HG03103 (cell line): ENCODE measurements at regions not wholly inside any gene's neighbourhood (a gene's known extent, or its start where the extent isn't known, plus 50 kb on each side); places are given as distances from the start of the nearest gene placed in this dataset.

Experiments
- ATAC-seq: cut with Tn5 transposase; IDR thresholded peaks from one replicate; pipeline ENCODE4 v1.9.1; 2021; ENCODE audit warnings: low read depth; ENCODE audit not compliant: unreplicated experiment

GRCh38 chr6:45830441-45831139 lies 185.1 kb downstream of the CLIC5 start:
- ATAC-seq: peak; percentile 96

- no peak for ATAC-seq
Measured at GRCh38 chr6:45829873-45830272, 185.8 kb downstream of the CLIC5 start.

- ATAC-seq: no peak
Measured at GRCh38 chr6:45827952-45828530, 187.6 kb downstream of the CLIC5 start.

- no peak for ATAC-seq
Measured at GRCh38 chr6:45822873-45823272, 192.8 kb downstream of the CLIC5 start.

- no peak for ATAC-seq
Measured at GRCh38 chr6:45822246-45822812, 193.3 kb downstream of the CLIC5 start.

GRCh38 chr6:45818655-45819054 lies 197.0 kb downstream of the CLIC5 start:
- ATAC-seq: no peak

- ATAC-seq: no peak
Measured at GRCh38 chr6:45816674-45817297, 198.9 kb downstream of the CLIC5 start.

GRCh38 chr6:45815466-45816125 lies 200.1 kb downstream of the CLIC5 start:
- ATAC-seq: no peak

GRCh38 chr6:45814772-45815171 lies 200.9 kb downstream of the CLIC5 start:
- ATAC-seq: no peak

GRCh38 chr6:45813943-45814342 lies 201.7 kb downstream of the CLIC5 start:
- no peak for ATAC-seq

- ATAC-seq: no peak
Measured at GRCh38 chr6:45812922-45813321, 202.7 kb downstream of the CLIC5 start.

GRCh38 chr6:45808917-45809316 lies 206.7 kb downstream of the CLIC5 start:
- ATAC-seq: no peak

GRCh38 chr6:45808042-45808645 lies 207.5 kb downstream of the CLIC5 start:
- ATAC-seq: no peak

GRCh38 chr6:45807311-45808041 lies 208.2 kb downstream of the CLIC5 start:
- no peak for ATAC-seq

- no peak for ATAC-seq
Measured at GRCh38 chr6:45806172-45806571, 209.5 kb downstream of the CLIC5 start.

GRCh38 chr6:45803071-45803470 lies 212.6 kb downstream of the CLIC5 start:
- ATAC-seq: no peak

- ATAC-seq: no peak
Measured at GRCh38 chr6:45801471-45802289, 214.0 kb downstream of the CLIC5 start.

- ATAC-seq: no peak
Measured at GRCh38 chr6:45800911-45801310, 214.7 kb downstream of the CLIC5 start.

- ATAC-seq: no peak
Measured at GRCh38 chr6:45795678-45796077, 220.0 kb downstream of the CLIC5 start.
